Gastrocnemius medialis (tissue), 4 donors: ENCODE measurements at regions not wholly inside any gene's neighbourhood (a gene's known extent, or its start where the extent isn't known, plus 50 kb on each side); places are given as distances from the start of the nearest gene placed in this dataset.

Experiments used
- CTCF ChIP-seq, 5 experiments: fragments of 450-650 bp in 3 of 5; fragments of 200-600 bp in 2 of 5; sonication (generic) in 2 of 5; IDR thresholded peaks in 4 of 5; conservative IDR thresholded peaks in 1 of 5; 1 replicate in 4 of 5; 2 replicates in 1 of 5; pipeline ENCODE4 v1.5.1; 2016 to 2019; ENCODE audit warnings: antibody characterized with exemption in 5 of 5, mild to moderate bottlenecking in 3 of 5, moderate library complexity in 3 of 5
- POLR2A ChIP-seq, 2 donors: fragments of 450-650 bp; IDR thresholded peaks; one replicate each; pipeline ENCODE4 v1.6.1; 2017; ENCODE audit warnings: antibody characterized with exemption in 2 of 2, mild to moderate bottlenecking in 2 of 2, moderate library complexity in 2 of 2

GRCh38 chr16:54203851-54204505, 82.6 kb downstream of the IRX3 start:
- TF ChIP-seq POLR2A (IDR thresholded peaks at IDR 0.05) (no peak), CTCF (IDR thresholded peaks at IDR 0.05 in 4 of 5, conservative IDR thresholded peaks at IDR 0.05 in 1 of 5) (no peak)
